ENCODE measurements at regions not wholly inside any gene's neighbourhood (a gene's known extent, or its start where the extent isn't known, plus 50 kb on each side); places are given as distances from the start of the nearest gene placed in this dataset.

DNA sequence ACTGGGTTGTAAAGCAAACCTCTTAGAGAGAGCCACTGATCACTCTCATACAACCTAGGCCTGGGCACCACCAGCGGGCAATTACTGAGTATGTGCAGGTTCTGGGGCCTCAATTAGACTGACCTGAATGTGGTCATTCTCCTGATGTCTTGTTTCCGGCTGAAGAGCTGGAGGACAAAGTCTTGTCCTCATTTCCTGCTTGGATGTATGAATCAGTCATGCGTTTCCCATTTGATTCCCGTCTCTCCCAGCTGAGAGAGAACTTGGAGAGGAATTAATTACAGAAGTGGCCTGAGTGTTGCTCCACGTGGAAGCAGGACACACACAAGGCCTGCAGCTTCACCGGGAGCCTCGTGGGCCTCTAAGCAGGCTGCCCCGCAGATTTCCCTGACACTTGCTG, 799.3 kb upstream of the ARGLU1 start:
- no peak for DNase-seq

DNA sequence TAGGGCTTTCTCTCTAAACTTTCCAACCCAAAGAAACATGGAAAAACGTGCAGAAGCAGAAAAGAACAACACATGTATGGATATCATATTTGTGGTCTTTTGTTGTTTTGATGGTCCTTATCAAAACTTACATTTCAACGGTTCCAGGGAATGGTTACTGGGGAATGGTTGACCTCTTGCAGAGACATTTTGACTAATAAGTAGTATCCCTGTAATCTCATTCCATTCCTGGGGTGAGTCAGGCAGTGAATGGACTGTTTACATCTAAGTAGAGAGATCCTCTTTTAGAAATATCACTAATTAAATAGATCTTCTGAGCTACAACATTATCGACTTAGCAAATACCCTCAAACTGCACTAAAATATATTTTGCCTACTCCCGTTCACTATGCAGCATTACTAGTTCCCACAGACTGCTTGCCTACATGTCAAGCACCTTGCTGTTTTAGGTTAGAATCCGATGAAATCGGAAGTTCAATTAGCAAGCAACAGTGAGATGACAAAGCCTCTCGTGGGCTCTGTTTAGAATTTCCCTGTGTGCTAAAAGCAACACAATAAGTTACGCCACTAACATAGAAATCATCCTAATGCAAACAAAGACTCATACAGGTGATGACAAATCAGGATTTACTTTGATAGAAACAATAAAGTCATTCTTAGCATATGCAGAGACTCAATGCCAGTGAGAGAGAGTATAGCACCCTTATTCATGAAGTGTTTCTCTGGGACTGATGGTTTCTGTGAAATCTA, 797.7 kb upstream of the ARGLU1 start:
- DNase-seq: no peak

DNA sequence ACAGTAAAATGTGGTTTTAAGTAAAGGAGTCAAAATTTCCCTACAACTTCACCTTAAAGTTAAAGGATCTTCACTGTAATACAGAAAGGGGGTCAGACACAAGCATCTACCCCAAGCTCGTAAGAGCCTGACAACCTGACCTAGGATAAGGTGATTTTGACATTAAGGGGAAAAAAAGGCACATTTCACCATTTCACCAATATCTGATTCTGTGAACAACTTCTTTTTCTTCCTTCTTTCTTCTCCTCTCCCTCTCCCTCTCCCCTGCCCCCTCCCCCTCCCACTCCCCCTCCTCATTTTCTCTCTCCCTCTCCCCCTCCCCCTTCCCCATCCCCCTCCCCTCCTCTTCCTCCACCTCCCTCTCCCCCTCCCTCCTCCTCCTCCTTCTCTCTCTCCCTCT, 796.7 kb upstream of the ARGLU1 start:
- no peak for DNase-seq

DNA sequence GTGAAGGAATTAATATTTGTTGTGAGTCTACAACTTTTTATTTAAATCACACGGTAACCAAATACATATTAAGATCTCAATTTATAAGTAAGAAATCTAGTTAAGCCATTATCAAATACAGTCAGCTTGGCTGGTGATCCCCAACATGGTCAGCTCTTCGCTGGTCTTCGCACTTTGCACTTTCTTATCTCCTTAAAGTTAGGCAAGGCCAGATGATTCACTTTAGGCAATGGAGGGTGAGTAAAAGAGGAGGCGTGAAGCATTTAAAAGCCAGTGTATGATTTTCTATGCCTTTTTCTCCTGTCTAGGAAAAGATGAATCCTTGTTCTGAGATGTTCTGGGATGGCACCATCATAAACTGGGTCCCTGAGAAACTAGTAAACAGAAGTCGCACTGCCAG, 793.7 kb upstream of the ARGLU1 start:
- no peak for DNase-seq

DNA sequence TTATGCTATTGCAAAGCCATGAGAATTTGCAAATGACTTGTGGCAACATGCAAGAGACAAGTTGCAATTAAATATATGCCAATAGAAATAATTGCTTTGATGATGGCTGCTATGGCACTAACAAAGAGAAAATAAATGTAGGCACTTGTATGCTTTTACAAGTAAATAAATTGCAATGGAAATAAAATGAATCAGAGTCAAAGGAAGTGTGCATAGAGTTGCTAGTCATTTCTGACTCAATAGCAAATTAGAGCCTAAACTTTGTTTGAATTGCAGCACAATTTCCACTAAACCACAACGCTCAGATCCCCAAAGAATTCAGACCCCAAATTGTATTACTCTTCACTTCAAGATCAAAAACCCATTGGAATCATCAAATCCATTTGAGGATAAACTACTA, 792.1 kb upstream of the ARGLU1 start:
- no peak for DNase-seq

DNA sequence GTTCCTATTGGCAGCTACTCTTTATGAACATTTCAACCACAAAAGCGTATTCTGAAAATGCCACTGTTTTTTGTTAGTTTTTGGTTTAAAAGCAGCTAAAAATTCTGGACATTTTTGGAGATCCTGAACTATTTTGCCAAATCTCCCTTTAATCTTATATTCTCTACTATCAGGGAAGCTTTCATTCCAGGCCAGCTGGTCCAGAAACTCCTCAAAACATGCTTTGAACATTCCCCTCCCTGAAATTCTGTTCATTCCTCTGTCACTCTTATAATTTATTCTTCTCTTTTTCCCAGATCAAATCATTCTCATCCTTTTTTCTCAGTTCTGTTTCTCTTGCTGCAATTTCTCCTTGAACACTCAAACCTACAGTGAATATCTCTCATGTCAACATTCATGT, 790.9 kb upstream of the ARGLU1 start:
- no peak for DNase-seq

DNA sequence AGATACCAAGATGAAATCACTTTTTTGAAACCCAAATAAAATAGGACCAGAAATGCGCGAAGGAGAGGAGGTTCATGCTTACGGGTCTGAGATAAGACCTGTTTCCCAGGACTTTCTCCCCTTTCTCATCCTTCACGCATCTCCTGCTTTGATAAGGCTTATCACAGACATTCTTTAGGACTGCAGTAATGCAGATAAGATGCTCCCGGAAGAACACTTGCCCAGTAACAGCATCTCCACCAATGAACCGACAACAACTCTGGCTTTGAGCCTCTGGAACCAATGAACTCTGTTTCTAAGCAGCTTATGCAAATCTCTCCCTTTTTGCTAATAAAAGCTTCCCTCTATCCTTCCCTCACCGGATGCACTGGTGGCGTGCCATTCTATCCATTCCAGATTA, 783.4 kb upstream of the ARGLU1 start:
- no peak for DNase-seq

DNA sequence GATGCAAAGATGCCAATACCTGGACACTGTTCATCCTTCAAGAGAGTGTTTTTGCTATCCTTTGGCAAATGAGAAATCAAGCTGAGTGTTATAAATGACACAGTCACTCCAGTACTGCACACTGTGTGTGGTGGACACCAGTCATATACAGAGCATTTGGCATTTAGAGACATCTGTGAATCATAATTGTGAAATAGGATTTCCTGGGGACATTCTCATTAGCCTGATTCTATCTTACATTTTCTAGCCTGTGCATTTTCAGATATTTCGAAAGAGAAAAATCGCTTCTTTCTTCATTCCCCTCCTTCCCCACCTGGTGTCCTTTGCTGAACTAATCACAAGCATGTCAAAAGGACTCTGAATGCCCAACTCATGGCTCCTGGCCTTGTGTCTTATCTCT, 781.0 kb upstream of the ARGLU1 start:
- no peak for DNase-seq

DNA sequence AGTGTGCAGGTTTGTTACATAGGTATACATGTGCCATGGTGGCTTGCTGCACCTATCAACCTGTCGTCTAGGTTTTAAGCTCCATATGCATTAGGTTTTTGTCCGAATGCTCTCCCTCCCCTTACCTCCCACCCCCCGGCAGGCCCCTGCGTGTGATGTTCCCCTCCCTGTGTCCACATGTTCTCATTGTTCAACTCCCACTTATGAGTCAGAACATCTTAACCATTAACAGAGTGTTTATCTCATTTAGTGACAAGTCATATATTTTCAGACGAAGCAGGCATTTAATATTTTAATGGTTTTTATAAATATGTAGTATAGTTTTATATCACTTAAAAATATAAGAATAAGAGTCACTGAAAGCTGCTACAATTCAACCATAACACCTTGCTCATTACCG, 780.5 kb upstream of the ARGLU1 start:
- no peak for DNase-seq

DNA sequence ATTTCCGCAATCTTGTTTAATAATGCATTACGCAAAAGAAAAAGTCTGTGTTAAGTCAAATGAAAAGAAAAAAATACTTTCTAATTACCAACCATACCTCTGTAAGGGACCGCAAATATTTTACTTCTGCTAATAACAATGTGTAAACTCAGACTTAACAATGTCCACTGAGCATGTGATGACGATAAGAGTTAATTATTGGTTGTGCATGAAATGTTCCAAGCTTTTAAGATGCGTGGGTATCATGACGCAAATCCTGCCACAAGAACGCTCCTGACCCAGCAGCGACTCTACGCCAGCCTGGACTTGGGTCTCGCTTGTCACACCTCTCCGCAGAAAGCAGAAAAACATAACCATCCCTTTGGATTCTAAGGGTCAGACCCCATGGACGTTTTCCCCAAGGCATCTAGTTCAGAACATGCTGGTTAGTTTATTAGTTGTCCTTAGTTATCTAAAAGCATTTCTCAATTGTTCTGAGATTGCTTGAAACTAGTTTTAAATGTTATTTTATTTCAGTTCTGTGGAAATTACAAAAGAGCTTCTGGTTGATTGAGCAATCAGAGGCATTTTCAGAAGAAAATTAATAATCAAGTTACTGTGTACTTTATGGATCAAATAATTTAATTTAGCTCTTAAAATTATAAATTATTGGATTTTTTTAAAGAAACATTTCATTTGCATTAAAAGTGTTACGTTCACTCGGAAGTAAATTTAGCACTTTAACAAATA, 779.9 kb upstream of the ARGLU1 start:
- DNase-seq: no peak

DNA sequence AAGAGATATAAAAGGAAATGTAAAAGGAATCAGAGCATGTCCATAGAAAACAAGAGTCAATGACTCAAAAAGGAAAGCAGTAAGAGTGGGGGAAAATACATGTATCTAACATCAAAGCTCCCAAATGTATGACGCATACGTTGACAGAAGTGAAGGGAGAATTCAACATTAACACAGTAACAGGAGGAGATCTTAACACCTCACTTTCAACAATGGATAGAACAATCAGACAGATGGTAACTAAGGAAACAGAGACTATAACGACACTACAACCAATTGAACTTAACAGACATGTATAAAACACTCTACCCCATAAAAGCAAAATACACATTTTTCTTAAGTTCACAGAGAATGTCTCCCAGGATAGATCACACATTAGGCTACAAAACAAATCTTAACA, 774.8 kb upstream of the ARGLU1 start:
- DNase-seq: no peak

DNA sequence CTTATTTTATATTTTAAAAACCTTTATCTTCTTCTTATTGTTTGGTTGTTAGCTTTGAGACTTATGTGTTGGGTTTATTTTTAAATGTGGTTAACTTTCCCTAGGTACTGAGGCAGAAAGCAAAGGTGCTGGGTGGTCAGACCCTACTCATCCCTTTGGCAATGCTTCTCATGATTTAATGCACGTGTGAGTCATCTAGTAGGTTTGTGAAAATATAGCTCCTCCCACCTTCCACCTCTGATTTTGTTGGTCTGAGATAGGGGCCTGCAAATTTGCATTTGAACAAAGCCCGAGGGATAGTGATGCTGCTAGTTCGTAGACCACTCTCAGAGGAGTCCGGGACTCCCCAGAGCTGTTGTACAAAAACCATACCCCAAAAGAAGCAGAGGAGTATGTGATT, 771.3 kb upstream of the ARGLU1 start:
- DNase-seq: no peak

DNA sequence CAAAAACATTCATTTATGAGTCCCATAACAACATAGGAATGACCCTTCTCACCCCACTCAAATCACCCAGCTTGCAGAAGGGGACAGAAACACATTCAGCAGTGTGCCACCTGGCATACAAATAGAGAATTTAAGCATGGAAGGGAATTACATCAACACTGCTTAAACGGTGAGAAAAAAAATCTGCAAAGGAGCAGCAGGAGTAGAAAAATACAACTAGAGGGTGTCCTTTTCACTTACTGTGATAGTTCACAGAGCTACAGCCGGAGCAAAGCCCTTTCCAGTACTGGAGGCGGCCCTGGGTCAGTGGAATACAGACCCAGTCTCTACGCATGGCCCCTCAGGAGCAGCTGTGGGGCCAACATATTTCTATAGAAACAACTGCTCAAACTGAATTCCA, 764.3 kb upstream of the ARGLU1 start:
- no peak for DNase-seq

DNA sequence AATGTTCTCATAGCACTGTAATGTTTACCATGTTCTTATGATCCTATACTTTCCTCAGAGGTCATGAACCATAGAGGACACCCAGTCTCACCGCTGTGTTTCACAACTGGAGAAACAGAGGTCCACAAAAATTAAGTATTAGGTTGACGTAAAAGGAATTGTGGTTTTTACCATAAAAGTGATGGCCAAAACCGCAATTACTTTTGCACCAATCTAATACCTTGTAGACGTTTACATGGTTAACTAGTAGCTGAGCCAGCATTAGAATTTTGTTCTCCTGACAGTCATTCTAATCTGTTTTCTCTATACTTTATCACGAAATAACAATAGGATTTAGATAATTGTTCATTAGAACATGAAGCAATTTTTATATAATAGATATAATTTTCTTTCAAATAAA, 763.4 kb upstream of the ARGLU1 start:
- no peak for DNase-seq

DNA sequence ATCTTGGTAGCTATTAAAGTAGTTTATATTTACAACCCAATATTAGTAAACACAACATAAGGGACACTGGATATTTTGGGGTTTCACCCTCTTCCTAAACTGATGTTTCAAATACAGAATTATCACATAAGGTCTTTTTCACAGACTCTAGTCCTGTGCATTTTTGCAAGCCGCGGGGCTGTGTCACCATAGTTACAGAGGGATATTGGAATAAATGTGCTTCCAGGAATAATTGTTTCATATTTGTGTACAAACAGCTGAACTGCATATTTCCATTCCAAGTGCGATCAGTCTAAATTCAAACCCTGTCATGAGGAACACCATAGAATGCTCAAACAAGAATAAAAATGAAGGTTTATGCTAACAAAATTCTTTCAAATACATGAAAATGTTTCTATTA, 762.5 kb upstream of the ARGLU1 start:
- no peak for DNase-seq

DNA sequence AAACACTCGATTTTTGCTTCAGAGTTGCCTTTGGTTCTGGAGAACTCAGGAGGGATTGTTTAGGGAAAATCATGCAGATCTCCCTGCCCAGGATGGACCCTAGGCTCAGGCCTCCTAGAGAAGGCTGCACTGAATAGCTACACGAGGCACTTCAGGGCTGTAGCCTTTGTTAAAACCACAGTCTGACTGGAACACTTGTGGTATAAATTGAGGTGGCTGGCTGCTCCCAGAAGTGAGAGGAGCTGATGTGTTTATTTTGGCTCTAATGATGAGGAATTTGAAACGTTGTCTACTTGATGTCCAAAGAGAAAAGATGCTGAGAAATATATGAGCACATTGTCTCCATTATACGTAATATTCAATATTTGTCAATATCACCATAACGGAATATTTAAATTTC, 762.1 kb upstream of the ARGLU1 start:
- DNase-seq: no peak

DNA sequence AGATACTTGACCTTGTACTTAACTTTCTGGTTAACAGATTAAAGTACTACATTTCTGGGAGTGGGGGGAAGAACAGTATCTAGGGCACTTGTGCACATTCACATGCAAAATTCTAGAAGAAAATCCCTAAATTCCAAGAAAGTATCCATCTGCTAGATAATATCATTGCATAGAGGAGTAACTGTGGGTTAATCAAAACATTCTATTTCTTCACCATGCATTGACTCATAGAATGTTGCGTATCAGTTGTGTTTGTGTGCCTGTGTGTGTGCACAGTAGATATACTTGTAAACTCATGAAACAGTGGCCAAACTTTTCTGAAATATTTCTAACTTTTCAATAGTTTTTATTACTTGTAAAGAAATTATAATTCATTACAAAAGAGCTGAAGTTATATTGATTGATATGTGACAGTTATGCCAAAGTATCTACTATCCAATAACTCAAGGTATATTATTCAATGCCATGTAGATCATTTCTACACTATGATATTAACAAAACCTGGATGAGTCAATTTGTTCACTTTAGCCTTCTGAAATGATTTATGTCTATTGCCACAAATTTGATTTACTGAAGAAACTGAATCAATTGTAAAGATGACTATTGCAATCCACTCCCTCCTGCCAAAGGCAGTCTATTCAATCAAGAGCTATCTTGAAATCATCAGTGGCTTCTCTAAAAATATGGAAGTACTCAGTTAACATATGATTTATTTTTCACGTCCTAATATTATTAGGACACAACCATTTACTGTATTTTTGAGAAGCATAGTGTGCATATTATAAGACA, 756.7 kb upstream of the ARGLU1 start:
- DNase-seq: no peak

DNA sequence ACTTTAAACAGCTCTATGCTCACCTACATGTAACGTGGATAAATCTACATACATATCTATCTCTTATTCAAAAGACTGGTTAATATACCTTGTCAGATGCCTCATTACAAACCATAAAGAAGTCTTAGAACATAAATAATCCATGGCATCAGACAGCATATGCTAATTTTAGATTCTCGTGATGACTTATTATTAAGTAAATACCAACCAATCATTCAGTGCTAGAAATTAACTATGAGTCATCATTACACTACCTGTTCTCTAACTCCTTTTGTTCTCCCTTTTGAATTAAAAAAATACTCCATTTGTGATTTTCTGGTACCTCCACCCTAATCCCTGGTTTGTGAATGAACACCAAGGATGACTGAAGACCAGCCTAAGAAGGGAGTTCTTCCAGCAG, 754.3 kb upstream of the ARGLU1 start:
- no peak for DNase-seq

DNA sequence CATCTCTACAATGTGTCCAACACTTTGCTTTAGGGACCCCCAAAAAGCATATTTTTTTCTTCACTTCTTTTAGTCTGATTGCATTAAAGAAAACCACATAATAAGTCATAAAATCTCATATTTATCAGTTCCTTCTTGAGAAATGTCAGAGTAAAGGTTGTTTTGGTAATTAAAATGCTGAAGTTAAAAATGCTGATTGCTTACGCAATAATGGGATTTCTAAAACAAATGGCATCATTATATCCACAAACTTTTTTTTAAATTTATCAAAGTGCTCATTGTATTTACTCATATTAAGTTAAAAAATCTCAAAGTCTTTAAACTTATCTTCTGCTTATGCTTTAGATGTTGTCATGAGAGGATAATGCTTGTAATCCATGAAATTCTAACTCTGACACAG, 737.2 kb upstream of the ARGLU1 start:
- DNase-seq: no peak

DNA sequence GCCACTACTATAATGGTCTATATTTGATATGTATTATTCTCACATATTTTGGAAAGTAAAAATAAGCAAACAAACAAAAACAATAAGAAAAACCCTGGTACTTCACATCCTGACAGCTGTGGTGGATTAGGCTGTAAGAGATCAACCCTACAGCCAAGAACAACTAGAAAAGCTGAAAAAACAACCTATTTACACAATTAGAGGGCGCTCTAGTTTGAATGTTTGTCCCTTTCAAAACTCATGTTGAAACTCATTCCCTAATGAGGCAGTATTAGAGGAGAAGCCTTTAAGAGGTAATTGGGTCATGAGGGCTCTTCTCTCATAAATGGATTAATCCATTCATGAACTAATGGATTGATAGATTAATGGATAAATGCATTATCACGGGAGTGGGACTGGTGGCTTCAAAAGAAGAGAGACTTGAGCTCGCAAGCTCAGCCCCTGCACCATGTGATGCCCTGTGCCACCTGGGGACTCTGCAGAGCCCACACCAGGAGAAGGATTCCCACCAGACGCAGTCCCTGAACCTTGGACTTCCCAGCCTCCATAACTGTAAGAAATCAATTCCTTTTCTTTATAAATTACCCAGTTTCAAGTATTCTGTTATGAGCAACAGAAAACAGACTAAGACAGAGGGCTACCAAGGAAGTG, 733.9 kb upstream of the ARGLU1 start:
- DNase-seq: no peak

DNA sequence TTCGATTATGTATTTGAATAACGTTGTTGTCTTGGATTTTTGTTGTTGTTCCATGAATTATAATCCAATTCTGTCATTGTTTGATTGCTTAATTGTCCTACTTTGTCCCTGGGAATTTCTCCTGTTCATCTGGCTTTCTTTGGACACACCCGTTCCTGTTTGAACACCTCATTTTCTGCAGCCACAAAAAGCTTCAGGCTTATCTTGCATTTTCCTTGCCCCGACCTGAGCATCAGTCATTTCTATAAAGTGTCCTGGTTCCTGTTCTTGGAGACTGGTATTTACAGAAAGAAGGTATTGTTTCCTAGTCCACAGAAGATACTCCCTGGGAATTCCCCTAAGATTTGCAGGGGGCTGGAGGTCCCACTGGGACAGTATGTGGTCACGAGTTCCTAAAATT, 731.8 kb upstream of the ARGLU1 start:
- DNase-seq: no peak

DNA sequence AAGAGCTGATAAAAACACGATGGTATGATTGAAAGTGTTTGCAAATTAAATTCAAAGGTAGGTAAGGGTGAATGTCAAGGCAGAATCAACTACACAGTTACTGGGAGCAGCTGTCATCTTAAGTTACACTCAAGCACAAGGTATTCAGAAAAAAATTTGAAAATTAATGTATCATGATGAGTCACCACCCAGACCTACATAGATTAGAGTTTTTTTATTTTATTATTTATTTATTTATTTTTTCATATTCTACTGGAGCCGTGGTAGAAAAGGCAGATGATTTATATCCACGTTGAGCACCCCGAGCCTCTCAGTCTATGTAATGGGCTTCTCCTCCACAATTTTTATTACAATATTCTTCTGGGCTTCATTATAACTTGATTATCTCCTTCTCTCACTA, 728.9 kb upstream of the ARGLU1 start:
- DNase-seq: no peak

DNA sequence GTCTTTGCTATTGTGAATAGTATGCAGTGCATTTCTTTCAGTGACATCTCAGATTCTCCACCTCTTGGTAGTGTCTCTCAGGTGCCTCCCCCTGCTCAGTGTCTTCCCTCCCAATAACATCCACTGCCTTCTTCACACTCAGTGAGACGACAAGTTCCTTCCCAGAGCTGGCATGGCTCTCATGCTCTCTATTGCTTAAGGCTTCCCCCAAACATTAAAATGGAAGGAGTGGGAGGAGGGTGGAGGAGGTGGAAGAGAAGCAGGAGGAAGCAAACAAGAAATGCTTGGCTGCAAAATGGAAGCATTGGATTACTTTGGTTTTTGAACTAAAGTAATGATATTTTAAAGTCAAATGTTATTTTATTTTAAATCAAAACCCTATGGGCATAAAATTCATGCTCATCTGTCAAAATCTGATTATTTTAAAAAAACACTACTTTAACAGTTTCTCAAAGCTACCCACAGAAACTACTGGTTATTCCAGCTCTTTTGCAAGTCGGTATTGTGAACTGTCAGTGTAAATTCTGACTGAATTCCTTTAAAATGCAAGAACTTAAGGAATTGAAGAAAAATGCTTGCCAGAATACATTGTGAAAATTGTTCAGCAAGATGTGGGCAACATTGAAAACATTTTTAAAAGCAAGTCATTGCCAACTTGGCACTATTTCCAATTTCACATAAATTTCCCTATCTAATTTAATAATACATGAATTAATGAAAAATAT, 727.6 kb upstream of the ARGLU1 start:
- DNase-seq: no peak

Measured in activated naive CD4-positive, alpha-beta T cell (primary cell).